Femur (tissue), 1 donor: ENCODE measurements at regions not wholly inside any gene's neighbourhood (a gene's known extent, or its start where the extent isn't known, plus 50 kb on each side); places are given as distances from the start of the nearest gene placed in this dataset.
"Not testable (repeated sequence)": the region's sequence is repeated elsewhere in the genome, so short reads cannot be mapped to it uniquely, and the experiment has no call there.

Experiments used
- DNase-seq: peaks from one replicate; pipeline ENCODE4 v3.0.0-alpha.2; 2017

GRCh38 chr4:138344851-138345250, 102.7 kb upstream of the SLC7A11 start:
- DNase-seq, result no peak

- DNase-seq, result no peak
These were observed 101.9 kb upstream of the SLC7A11 start for GRCh38 chr4:138344054-138344453.

- DNase-seq, result no peak
These were observed 99.7 kb upstream of the SLC7A11 start for GRCh38 chr4:138341739-138342415.

- DNase-seq, result no peak
These were observed 96.7 kb upstream of the SLC7A11 start for GRCh38 chr4:138338840-138339239.

GRCh38 chr4:138338222-138338621, 96.1 kb upstream of the SLC7A11 start:
- DNase-seq, result not testable (repeated sequence)

- no peak for DNase-seq
These were observed 92.3 kb upstream of the SLC7A11 start for GRCh38 chr4:138334346-138335016.

- not testable (repeated sequence) for DNase-seq
These were observed 90.3 kb upstream of the SLC7A11 start for GRCh38 chr4:138332415-138332814.

- DNase-seq, result no peak
These were observed 88.4 kb upstream of the SLC7A11 start for GRCh38 chr4:138330531-138330930.

GRCh38 chr4:138329506-138330070, 87.4 kb upstream of the SLC7A11 start:
- DNase-seq, result no peak

GRCh38 chr4:138327338-138327737, 85.2 kb upstream of the SLC7A11 start:
- DNase-seq, result no peak

GRCh38 chr4:138320831-138321230, 78.7 kb upstream of the SLC7A11 start:
- no peak for DNase-seq

- no peak for DNase-seq
These were observed 77.9 kb upstream of the SLC7A11 start for GRCh38 chr4:138320030-138320429.

GRCh38 chr4:138317175-138317748, 75.1 kb upstream of the SLC7A11 start:
- no peak for DNase-seq

- DNase-seq, result no peak
These were observed 70.4 kb upstream of the SLC7A11 start for GRCh38 chr4:138312536-138312911.

- no peak for DNase-seq
These were observed 69.8 kb upstream of the SLC7A11 start for GRCh38 chr4:138311771-138312535.

- no peak for DNase-seq
These were observed 68.8 kb upstream of the SLC7A11 start for GRCh38 chr4:138310991-138311390.

GRCh38 chr4:138310498-138310897, 68.3 kb upstream of the SLC7A11 start:
- DNase-seq, result no peak

- no peak for DNase-seq
These were observed 66.2 kb upstream of the SLC7A11 start for GRCh38 chr4:138308356-138308755.

- no peak for DNase-seq
These were observed 65.2 kb upstream of the SLC7A11 start for GRCh38 chr4:138307319-138307718.

- DNase-seq, result no peak
These were observed 62.9 kb upstream of the SLC7A11 start for GRCh38 chr4:138305050-138305449.

GRCh38 chr4:138301536-138301935, 59.4 kb upstream of the SLC7A11 start:
- DNase-seq, result no peak

- DNase-seq, result no peak
These were observed 58.5 kb upstream of the SLC7A11 start for GRCh38 chr4:138300616-138301015.

- DNase-seq, result no peak
These were observed 57.7 kb upstream of the SLC7A11 start for GRCh38 chr4:138299881-138300280.
